H1 (cell line): ENCODE measurements at regions not wholly inside any gene's neighbourhood (a gene's known extent, or its start where the extent isn't known, plus 50 kb on each side); places are given as distances from the start of the nearest gene placed in this dataset.
A peak's percentile ranks its signal among the peaks of the same experiment; 100 is the strongest.

ENCODE experiments used
- CHD2 ChIP-seq: IDR thresholded peaks from 2 replicates; pipeline ENCODE4 v1.6.1; 2012; ENCODE audit warnings: low read length, improper control_type of control experiment
- EGR1 ChIP-seq: IDR thresholded peaks from 2 replicates; pipeline ENCODE4 v1.6.1; 2011; ENCODE audit warnings: low read depth, low read length, borderline replicate concordance
- MAX ChIP-seq: IDR thresholded peaks from 2 replicates; pipeline ENCODE4 v1.6.1; 2012; ENCODE audit warnings: inconsistent platforms
- POLR2AphosphoS5 ChIP-seq: IDR thresholded peaks from 2 replicates; pipeline ENCODE4 v1.6.1; 2011; ENCODE audit warnings: low read depth, low read length
- USF2 ChIP-seq: IDR thresholded peaks from 2 replicates; pipeline ENCODE4 v1.6.1; 2011; ENCODE audit warnings: low read length, improper control_type of control experiment
- TF ChIP-seq, protein P1 (sequence below), 3 experiments: IDR thresholded peaks; 1 replicate in 2 of 3; 2 replicates in 1 of 3; pipeline versions ENCODE4 v1.5.1 to v1.6.1; 2011; ENCODE audit warnings: low read length in 3 of 3, mild to moderate bottlenecking in 3 of 3, inconsistent platforms in 2 of 3, low read depth in 1 of 3, moderate library complexity in 1 of 3; ENCODE audit not compliant: insufficient read depth in 1 of 3; ENCODE audit errors: control extremely low read depth in 1 of 3

DNA sequence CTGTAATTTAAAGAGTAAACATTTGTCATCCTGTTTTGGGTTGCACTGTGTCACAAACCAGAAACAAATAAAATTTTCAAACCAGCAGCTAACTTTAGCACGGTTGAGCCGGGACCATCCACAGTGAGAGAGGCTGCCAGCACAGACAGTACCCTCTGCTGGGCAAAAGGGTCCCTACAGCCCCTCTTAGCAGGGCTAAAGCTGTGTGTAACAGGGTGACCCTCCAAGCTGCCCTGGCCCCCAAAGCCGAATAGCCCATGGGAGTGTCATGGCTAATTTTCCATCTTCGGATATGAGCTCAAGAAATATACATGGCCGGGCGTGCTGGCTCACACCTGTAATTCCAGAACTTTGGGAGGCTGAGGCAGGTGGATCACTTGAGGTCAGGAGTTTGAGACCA is 157.1 kb upstream of the GRIN2B start:
- no peak for TF ChIP-seq USF2
- no peak for TF ChIP-seq MAX
- TF ChIP-seq POLR2AphosphoS5: no peak
- TF ChIP-seq, protein P1, sequence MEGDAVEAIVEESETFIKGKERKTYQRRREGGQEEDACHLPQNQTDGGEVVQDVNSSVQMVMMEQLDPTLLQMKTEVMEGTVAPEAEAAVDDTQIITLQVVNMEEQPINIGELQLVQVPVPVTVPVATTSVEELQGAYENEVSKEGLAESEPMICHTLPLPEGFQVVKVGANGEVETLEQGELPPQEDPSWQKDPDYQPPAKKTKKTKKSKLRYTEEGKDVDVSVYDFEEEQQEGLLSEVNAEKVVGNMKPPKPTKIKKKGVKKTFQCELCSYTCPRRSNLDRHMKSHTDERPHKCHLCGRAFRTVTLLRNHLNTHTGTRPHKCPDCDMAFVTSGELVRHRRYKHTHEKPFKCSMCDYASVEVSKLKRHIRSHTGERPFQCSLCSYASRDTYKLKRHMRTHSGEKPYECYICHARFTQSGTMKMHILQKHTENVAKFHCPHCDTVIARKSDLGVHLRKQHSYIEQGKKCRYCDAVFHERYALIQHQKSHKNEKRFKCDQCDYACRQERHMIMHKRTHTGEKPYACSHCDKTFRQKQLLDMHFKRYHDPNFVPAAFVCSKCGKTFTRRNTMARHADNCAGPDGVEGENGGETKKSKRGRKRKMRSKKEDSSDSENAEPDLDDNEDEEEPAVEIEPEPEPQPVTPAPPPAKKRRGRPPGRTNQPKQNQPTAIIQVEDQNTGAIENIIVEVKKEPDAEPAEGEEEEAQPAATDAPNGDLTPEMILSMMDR (IDR thresholded peaks at IDR 0.05; ENCODE audit: control extremely low read depth in 1 of 3, insufficient read depth in 1 of 3, low read depth in 1 of 3, low read length in 3 of 3): peak; percentile 73 to 84 (median 77)
- TF ChIP-seq EGR1: no peak
- no peak for TF ChIP-seq CHD2
